ENCODE measurements at regions not wholly inside any gene's neighbourhood (a gene's known extent, or its start where the extent isn't known, plus 50 kb on each side); places are given as distances from the start of the nearest gene placed in this dataset.
A peak's percentile ranks its signal among the peaks of the same experiment; 100 is the strongest.

- no peak for DNase-seq (ENCODE audit: low read depth in 2 of 2)
Observed at GRCh38 chr17:77725846-77726245, 232.7 kb upstream of the TNRC6C start.

- no peak for DNase-seq (ENCODE audit: low read depth in 2 of 2)
Observed at GRCh38 chr17:77726549-77727006, 231.9 kb upstream of the TNRC6C start.

- DNase-seq (ENCODE audit: low read depth in 2 of 2) = no peak
Observed at GRCh38 chr17:77727037-77727615, 231.4 kb upstream of the TNRC6C start.

GRCh38 chr17:77728474-77728795 lies 230.1 kb upstream of the TNRC6C start:
- DNase-seq (ENCODE audit: low read depth in 2 of 2) = no peak

GRCh38 chr17:77728871-77729270 lies 229.6 kb upstream of the TNRC6C start:
- DNase-seq (ENCODE audit: low read depth in 2 of 2) = no peak

- DNase-seq (ENCODE audit: low read depth in 2 of 2) = no peak
Observed at GRCh38 chr17:77729587-77729986, 228.9 kb upstream of the TNRC6C start.

- no peak for DNase-seq (ENCODE audit: low read depth in 2 of 2)
Observed at GRCh38 chr17:77730376-77730775, 228.1 kb upstream of the TNRC6C start.

GRCh38 chr17:77733576-77734296 lies 224.8 kb upstream of the TNRC6C start:
- no peak for DNase-seq (ENCODE audit: low read depth in 2 of 2)

- no peak for DNase-seq (ENCODE audit: low read depth in 2 of 2)
Observed at GRCh38 chr17:77734371-77735080, 224.0 kb upstream of the TNRC6C start.

GRCh38 chr17:77735081-77735565 lies 223.4 kb upstream of the TNRC6C start:
- DNase-seq (ENCODE audit: low read depth in 2 of 2) = no peak

GRCh38 chr17:77735566-77736198 lies 222.8 kb upstream of the TNRC6C start:
- DNase-seq (ENCODE audit: low read depth in 2 of 2) = no peak

GRCh38 chr17:77736199-77736585 lies 222.3 kb upstream of the TNRC6C start:
- DNase-seq (ENCODE audit: low read depth in 2 of 2) = no peak

- no peak for DNase-seq (ENCODE audit: low read depth in 2 of 2)
Observed at GRCh38 chr17:77736721-77737120, 221.8 kb upstream of the TNRC6C start.

- no peak for DNase-seq (ENCODE audit: low read depth in 2 of 2)
Observed at GRCh38 chr17:77737442-77738265, 220.8 kb upstream of the TNRC6C start.

GRCh38 chr17:77738751-77739531 lies 219.6 kb upstream of the TNRC6C start:
- DNase-seq (ENCODE audit: low read depth in 2 of 2) = no peak

- DNase-seq (ENCODE audit: low read depth in 2 of 2) = no peak
Observed at GRCh38 chr17:77740481-77740880, 218.0 kb upstream of the TNRC6C start.

GRCh38 chr17:77741109-77741508 lies 217.4 kb upstream of the TNRC6C start:
- DNase-seq (ENCODE audit: low read depth in 2 of 2) = peak in 1 of 2 donors; percentile 5

GRCh38 chr17:77742579-77742978 lies 215.9 kb upstream of the TNRC6C start:
- DNase-seq (ENCODE audit: low read depth in 2 of 2) = no peak

GRCh38 chr17:77744066-77744988 lies 214.2 kb upstream of the TNRC6C start:
- no peak for DNase-seq (ENCODE audit: low read depth in 2 of 2)

- no peak for DNase-seq (ENCODE audit: low read depth in 2 of 2)
Observed at GRCh38 chr17:77745702-77746101, 212.8 kb upstream of the TNRC6C start.

All from stimulated activated CD4-positive, alpha-beta T cell treated with anti-CD3 and anti-CD28 coated beads, Interleukin-1b, Interleukin-23, amount 100 ng/mL, for 4 hours (primary cell).